ENCODE measurements at regions not wholly inside any gene's neighbourhood (a gene's known extent, or its start where the extent isn't known, plus 50 kb on each side); places are given as distances from the start of the nearest gene placed in this dataset.
A peak's percentile ranks its signal among the peaks of the same experiment; 100 is the strongest.

- no peak for DNase-seq
These were observed 99.2 kb downstream of the ARRDC3 start for GRCh38 chr5:91283899-91284298.

- DNase-seq: no peak
These were observed 99.8 kb downstream of the ARRDC3 start for GRCh38 chr5:91283326-91283725.

GRCh38 chr5:91282210-91282609 is 100.9 kb downstream of the ARRDC3 start:
- DNase-seq: no peak

- peak in 2 of 3 donors; percentile 50 to 59 for DNase-seq
These were observed 101.7 kb downstream of the ARRDC3 start for GRCh38 chr5:91281401-91281800.

- DNase-seq: peak; percentile 97 to 99 (median 97)
These were observed 102.5 kb downstream of the ARRDC3 start for GRCh38 chr5:91280362-91281269.

GRCh38 chr5:91277840-91278239 is 105.3 kb downstream of the ARRDC3 start:
- no peak for DNase-seq

GRCh38 chr5:91277093-91277626 is 106.0 kb downstream of the ARRDC3 start:
- no peak for DNase-seq

GRCh38 chr5:91272858-91273257 is 110.3 kb downstream of the ARRDC3 start:
- no peak for DNase-seq

- DNase-seq: no peak
These were observed 111.1 kb downstream of the ARRDC3 start for GRCh38 chr5:91271999-91272398.

GRCh38 chr5:91269198-91269597 is 113.9 kb downstream of the ARRDC3 start:
- DNase-seq: no peak

- DNase-seq: no peak
These were observed 116.9 kb downstream of the ARRDC3 start for GRCh38 chr5:91266184-91266705.

- no peak for DNase-seq
These were observed 118.6 kb downstream of the ARRDC3 start for GRCh38 chr5:91264311-91265051.

GRCh38 chr5:91263898-91264297 is 119.2 kb downstream of the ARRDC3 start:
- no peak for DNase-seq

- peak in 1 of 3 donors; percentile 41 for DNase-seq
These were observed 125.8 kb downstream of the ARRDC3 start for GRCh38 chr5:91257301-91257700.

- no peak for DNase-seq
These were observed 127.0 kb downstream of the ARRDC3 start for GRCh38 chr5:91256142-91256524.

GRCh38 chr5:91255396-91256141 is 127.5 kb downstream of the ARRDC3 start:
- DNase-seq: no peak

- no peak for DNase-seq
These were observed 130.2 kb downstream of the ARRDC3 start for GRCh38 chr5:91252916-91253315.

GRCh38 chr5:91245871-91246270 is 137.2 kb downstream of the ARRDC3 start:
- DNase-seq: no peak

GRCh38 chr5:91245074-91245452 is 138.1 kb downstream of the ARRDC3 start:
- DNase-seq: no peak

GRCh38 chr5:91244380-91245073 is 138.6 kb downstream of the ARRDC3 start:
- peak in 1 of 3 donors; percentile 27 for DNase-seq

- peak in 1 of 3 donors; percentile 49 for DNase-seq
These were observed 139.3 kb downstream of the ARRDC3 start for GRCh38 chr5:91243852-91244251.

Data from muscle of back (tissue), 3 donors.